ENCODE measurements at regions not wholly inside any gene's neighbourhood (a gene's known extent, or its start where the extent isn't known, plus 50 kb on each side); places are given as distances from the start of the nearest gene placed in this dataset.

DNA sequence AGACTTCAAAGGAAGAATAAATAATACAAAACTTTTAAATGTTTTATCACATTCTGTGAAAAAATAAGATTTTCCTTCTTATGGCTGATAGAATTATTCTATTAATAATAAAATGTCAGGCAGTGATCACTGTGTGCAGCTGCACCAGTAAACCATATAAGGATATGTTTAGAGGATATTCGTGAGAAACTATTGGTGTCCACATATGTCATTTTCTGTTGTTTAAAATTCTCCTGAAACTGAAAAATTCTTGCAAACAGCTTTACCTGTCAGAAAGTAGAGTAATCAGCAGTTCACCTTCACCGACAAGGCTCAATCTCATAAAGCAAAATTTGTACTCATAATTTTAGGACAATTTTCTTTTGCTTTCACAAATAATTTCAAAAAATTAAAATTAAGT is 170.1 kb upstream of the KCNH7 start:
- TF ChIP-seq, protein P1, sequence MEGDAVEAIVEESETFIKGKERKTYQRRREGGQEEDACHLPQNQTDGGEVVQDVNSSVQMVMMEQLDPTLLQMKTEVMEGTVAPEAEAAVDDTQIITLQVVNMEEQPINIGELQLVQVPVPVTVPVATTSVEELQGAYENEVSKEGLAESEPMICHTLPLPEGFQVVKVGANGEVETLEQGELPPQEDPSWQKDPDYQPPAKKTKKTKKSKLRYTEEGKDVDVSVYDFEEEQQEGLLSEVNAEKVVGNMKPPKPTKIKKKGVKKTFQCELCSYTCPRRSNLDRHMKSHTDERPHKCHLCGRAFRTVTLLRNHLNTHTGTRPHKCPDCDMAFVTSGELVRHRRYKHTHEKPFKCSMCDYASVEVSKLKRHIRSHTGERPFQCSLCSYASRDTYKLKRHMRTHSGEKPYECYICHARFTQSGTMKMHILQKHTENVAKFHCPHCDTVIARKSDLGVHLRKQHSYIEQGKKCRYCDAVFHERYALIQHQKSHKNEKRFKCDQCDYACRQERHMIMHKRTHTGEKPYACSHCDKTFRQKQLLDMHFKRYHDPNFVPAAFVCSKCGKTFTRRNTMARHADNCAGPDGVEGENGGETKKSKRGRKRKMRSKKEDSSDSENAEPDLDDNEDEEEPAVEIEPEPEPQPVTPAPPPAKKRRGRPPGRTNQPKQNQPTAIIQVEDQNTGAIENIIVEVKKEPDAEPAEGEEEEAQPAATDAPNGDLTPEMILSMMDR (IDR thresholded peaks at IDR 0.05) = no peak
- Histone ChIP-seq H3K27ac (no peak overlapping the region), H3K27me3 (no peaks in the 10 kb centered on the region), H3K4me1 (ENCODE audit: control insufficient read depth in 1 of 2, insufficient read depth in 1 of 2, low read depth in 1 of 2, low read length in 1 of 2) (no peaks in the 10 kb centered on the region), H3K4me3 (ENCODE audit: low read depth in 1 of 2, low read length in 1 of 2) (no peak overlapping the region), H3K9me3 (no peaks in the 10 kb centered on the region), H3K36me3 (no peaks in the 10 kb centered on the region)

DNA sequence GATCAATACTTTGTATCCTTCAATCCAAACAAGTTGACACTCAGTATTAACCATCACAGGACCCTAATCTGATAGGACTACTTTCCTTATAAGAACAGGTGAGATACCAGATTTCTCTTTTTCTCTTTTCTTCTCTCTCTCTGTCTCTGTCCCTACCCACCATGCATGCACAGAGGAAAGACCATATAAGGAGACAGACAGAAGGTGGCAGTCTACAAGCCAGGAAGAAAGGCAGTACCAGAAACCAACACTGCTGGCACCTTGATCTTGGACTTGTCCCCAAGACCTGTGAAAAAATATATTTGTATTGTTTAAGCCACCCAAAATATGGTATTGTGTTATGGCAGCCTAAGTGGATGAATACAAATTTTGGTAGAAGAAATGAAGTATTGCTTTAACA is 156.2 kb upstream of the KCNH7 start:
- H3K27ac ChIP-seq = no peak overlapping the region
- no peaks in the 10 kb centered on the region for H3K4me1 ChIP-seq (ENCODE audit: control insufficient read depth in 1 of 2, insufficient read depth in 1 of 2, low read depth in 1 of 2, low read length in 1 of 2)
- H3K4me3 ChIP-seq (ENCODE audit: low read depth in 1 of 2, low read length in 1 of 2) = no peak overlapping the region
- no peaks in the 10 kb centered on the region for H3K36me3 ChIP-seq
- TF ChIP-seq, protein P1 (IDR thresholded peaks at IDR 0.05) = no peak
- H3K9me3 ChIP-seq = no peaks in the 10 kb centered on the region
- H3K27me3 ChIP-seq = no peaks in the 10 kb centered on the region

DNA sequence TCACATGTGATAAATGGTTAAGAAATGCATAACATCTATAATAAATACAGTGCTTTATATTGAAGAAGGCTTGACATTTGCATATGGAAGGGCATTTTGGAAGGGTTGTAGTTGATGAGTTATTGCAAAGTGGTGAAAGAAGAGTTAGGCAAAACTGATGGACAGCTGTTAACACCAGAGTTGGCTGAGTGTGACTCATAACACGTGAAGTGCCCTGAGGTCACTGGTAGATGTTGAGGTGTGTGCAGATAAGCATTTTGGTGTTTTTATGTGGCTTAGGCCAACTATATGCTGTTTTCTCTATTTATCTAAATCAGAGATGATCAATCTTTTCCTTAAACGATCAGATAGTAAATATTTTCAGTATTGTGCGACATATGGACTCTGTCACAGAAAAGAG is 154.3 kb upstream of the KCNH7 start:
- TF ChIP-seq, protein P1 (IDR thresholded peaks at IDR 0.05) = no peak
- no peaks in the 10 kb centered on the region for H3K9me3 ChIP-seq
- H3K36me3 ChIP-seq = no peaks in the 10 kb centered on the region
- H3K27me3 ChIP-seq = no peaks in the 10 kb centered on the region
- no peak overlapping the region for H3K27ac ChIP-seq
- H3K4me3 ChIP-seq (ENCODE audit: low read depth in 1 of 2, low read length in 1 of 2) = no peak overlapping the region
- H3K4me1 ChIP-seq (ENCODE audit: control insufficient read depth in 1 of 2, insufficient read depth in 1 of 2, low read depth in 1 of 2, low read length in 1 of 2) = no peaks in the 10 kb centered on the region

GRCh38 chr2:162989507-162989906 is 150.9 kb upstream of the KCNH7 start:
- TF ChIP-seq, protein P1 (IDR thresholded peaks at IDR 0.05) = no peak
- no peaks in the 10 kb centered on the region for H3K36me3 ChIP-seq
- H3K27me3 ChIP-seq = no peaks in the 10 kb centered on the region
- no peaks in the 10 kb centered on the region for H3K9me3 ChIP-seq
- H3K4me3 ChIP-seq (ENCODE audit: low read depth in 1 of 2, low read length in 1 of 2) = no peak overlapping the region
- no peak overlapping the region for H3K27ac ChIP-seq
- no peaks in the 10 kb centered on the region for H3K4me1 ChIP-seq (ENCODE audit: control insufficient read depth in 1 of 2, insufficient read depth in 1 of 2, low read depth in 1 of 2, low read length in 1 of 2)

- Histone ChIP-seq H3K36me3 (no peaks in the 10 kb centered on the region), H3K4me3 (ENCODE audit: low read depth in 1 of 2, low read length in 1 of 2) (no peak overlapping the region), H3K27me3 (no peaks in the 10 kb centered on the region), H3K4me1 (ENCODE audit: control insufficient read depth in 1 of 2, insufficient read depth in 1 of 2, low read depth in 1 of 2, low read length in 1 of 2) (no peaks in the 10 kb centered on the region), H3K27ac (no peak overlapping the region), H3K9me3 (no peaks in the 10 kb centered on the region)
- TF ChIP-seq, protein P1 (IDR thresholded peaks at IDR 0.05) = no peak
These were observed 136.2 kb upstream of the KCNH7 start for GRCh38 chr2:162974771-162975170.

GRCh38 chr2:162972383-162972782 is 133.8 kb upstream of the KCNH7 start:
- TF ChIP-seq, protein P1 (IDR thresholded peaks at IDR 0.05) = no peak
- Histone ChIP-seq H3K36me3 (no peaks in the 10 kb centered on the region), H3K27ac (no peak overlapping the region), H3K27me3 (no peaks in the 10 kb centered on the region), H3K4me3 (ENCODE audit: low read depth in 1 of 2, low read length in 1 of 2) (no peak overlapping the region), H3K9me3 (no peaks in the 10 kb centered on the region), H3K4me1 (ENCODE audit: control insufficient read depth in 1 of 2, insufficient read depth in 1 of 2, low read depth in 1 of 2, low read length in 1 of 2) (no peaks in the 10 kb centered on the region)

Measured in neutrophil (primary cell).